Fibroblast of villous mesenchyme (primary cell): ENCODE measurements at regions not wholly inside any gene's neighbourhood (a gene's known extent, or its start where the extent isn't known, plus 50 kb on each side); places are given as distances from the start of the nearest gene placed in this dataset.

Source experiments
- DNase-seq: peaks from one replicate; pipeline ENCODE4 v3.0.0-alpha.2; 2010; ENCODE audit warnings: low read depth
- H3K4me3 ChIP-seq: 2 replicates; pipeline ENCODE4 v1.5.1; 2011; ENCODE audit warnings: low read depth, mild to moderate bottlenecking, low read length
- TF ChIP-seq, protein P1 (sequence below): IDR thresholded peaks from 2 replicates; pipeline ENCODE4 v1.5.1; 2012; ENCODE audit warnings: low read depth, mild to moderate bottlenecking, low read length; ENCODE audit not compliant: insufficient read depth

DNA sequence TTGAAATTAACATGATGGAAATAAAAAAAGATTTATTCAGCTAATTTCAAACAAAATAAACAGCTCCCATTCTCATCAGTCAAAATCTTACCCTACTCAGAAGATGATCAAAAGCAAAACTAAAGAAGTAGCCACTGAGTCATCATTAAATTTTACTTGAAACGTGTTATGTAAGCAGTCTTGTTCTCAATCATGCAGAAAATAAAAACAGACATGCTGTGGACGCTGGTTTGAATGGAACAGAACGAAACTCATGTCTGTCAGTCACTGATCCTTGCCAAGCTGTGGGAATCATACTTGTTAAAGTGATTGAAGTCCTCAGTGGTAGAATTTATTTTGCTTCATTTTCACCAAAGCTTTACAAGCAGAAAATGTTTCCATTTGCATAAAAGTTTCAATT is 77.2 kb upstream of the TLR3 start:
- H3K4me3 ChIP-seq, result no peak overlapping the region
- DNase-seq, result no peak
- TF ChIP-seq, protein P1, sequence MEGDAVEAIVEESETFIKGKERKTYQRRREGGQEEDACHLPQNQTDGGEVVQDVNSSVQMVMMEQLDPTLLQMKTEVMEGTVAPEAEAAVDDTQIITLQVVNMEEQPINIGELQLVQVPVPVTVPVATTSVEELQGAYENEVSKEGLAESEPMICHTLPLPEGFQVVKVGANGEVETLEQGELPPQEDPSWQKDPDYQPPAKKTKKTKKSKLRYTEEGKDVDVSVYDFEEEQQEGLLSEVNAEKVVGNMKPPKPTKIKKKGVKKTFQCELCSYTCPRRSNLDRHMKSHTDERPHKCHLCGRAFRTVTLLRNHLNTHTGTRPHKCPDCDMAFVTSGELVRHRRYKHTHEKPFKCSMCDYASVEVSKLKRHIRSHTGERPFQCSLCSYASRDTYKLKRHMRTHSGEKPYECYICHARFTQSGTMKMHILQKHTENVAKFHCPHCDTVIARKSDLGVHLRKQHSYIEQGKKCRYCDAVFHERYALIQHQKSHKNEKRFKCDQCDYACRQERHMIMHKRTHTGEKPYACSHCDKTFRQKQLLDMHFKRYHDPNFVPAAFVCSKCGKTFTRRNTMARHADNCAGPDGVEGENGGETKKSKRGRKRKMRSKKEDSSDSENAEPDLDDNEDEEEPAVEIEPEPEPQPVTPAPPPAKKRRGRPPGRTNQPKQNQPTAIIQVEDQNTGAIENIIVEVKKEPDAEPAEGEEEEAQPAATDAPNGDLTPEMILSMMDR, result no peak

DNA sequence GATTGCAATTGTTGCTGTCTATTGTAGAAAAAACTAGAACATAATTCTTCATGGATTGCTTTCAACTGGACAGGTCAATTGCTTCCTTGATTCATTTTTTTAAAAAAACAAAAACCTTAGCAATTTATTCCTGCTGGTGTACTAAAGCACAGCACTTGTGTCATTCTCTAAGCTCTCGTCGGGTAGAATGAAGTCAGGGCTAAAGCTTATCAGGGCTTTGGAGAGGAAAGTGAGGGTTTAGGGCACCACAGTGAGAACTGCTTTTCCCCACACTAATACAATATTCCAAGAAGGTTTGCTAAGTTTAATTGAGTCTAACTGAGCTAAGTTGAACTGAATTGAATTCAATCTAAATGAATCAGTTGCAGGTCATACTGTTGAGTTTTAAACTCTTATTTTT is 76.4 kb upstream of the TLR3 start:
- DNase-seq, result no peak
- TF ChIP-seq, protein P1, result no peak
- H3K4me3 ChIP-seq, result no peak overlapping the region

DNA sequence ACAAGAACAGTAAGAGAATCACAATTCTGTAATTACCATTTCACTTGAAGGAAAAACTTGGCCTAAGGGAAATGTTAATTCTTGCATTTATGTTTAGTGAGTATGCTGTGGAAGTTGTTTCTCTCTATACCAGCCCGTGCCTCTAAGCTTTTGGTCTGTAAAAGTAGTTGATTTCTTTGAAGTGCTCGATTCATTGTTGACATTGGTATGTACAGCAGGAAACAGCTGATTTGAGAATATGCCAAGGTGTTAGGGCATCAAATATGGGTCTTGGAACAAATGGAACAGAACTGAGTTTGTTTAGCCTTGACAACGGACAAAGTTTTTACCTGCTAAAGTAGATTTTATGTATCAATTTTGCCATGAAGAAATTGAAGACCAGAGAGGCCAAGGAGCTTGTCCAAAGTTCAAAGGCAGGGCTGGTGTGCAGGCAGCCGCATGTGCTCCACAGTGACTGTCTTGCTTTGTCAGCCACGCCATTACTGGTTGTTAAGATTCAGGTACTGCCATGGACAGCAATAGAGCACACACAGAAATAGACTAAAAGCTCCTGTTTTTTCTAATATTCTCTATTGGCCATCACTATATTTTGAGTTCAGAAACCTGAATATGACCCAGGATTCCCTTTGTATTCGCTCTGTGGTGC is 75.5 kb upstream of the TLR3 start:
- DNase-seq, result no peak
- H3K4me3 ChIP-seq, result no peak overlapping the region
- TF ChIP-seq, protein P1, result no peak

DNA sequence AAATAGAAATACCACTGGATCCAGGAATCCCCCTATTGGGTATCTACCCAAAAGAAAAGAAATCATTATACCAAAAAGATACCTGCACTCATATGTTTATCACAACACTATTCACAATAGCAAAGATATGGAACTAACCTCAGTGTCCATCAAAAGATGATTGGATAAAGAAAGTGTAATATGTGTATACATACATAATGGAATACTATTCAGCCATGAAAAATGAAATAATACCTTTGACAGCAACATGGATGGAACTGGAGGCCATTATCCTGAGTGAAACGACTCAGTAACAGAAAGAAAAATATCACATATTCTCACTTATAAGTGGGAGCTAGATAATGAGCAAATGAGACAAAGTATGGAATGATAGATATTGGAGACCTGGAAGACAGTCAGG is 74.2 kb upstream of the TLR3 start:
- no peak overlapping the region for H3K4me3 ChIP-seq
- TF ChIP-seq, protein P1, result no peak
- no peak for DNase-seq

DNA sequence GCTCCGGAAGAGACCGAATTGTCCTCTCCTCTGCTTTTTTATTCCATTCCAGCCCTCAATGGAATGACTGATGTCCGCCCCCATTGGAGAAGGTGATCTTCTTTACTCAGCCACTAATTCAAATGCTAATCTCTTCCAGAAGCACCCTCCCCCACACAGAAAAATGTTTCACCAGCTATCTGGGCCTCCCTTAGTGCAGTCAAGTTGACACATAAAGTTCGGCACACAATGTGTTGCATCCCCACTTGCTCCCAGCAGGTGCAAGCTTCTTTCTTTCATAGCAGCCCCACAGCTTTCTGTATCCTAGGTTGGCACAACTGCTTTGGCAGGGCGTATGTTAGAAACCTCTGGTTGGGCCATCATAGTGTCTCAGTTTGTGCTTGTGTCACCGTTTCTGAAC is 73.3 kb upstream of the TLR3 start:
- no peak overlapping the region for H3K4me3 ChIP-seq
- DNase-seq, result no peak
- TF ChIP-seq, protein P1, result no peak

DNA sequence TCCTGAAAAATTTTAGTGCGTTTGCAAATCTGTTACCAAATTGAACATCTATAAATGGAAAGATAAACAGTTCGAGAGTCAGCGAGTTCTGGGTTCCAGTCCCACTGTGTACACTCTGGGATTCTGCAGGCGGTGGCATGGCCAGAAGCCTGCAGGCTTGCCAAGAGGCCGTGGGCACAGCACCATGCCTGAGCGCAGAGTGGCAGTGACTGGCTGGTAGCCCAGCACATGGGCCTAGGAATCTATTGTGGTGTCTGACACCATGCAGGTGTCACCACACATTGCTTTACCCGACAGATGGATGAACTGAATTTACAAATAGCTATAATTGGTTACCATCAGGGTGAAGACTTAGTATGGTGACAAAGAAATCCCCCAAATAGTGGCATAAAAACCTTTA is 71.7 kb upstream of the TLR3 start:
- no peak overlapping the region for H3K4me3 ChIP-seq
- DNase-seq, result no peak
- TF ChIP-seq, protein P1, result no peak

DNA sequence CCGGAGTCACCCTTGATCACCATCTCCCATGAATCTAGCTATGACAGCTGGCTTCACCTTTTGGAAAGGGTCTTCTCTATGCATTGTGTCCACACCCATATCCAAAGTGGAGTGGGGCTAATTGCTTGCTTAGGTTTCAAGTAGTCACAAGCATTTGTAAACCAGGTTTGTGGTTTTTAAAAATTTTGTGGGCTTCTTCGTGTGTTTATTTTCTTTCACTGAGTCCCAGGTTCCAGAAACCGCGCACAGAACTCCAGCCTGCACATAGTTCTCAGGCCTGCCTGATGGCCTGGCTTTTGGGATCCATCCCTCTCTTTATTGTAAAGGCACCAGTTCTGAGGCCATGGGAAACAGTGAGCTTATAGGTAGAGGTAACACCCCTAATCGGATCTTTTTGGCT is 70.2 kb upstream of the TLR3 start:
- DNase-seq, result no peak
- no peak overlapping the region for H3K4me3 ChIP-seq

More for the DNA sequence above, 70.2 kb upstream of the TLR3 start:
- TF ChIP-seq, protein P1, result no peak
